T47D (cell line): ENCODE measurements at regions not wholly inside any gene's neighbourhood (a gene's known extent, or its start where the extent isn't known, plus 50 kb on each side); places are given as distances from the start of the nearest gene placed in this dataset.

Source experiments
- DNase-seq, 2 experiments: peaks; one replicate each; pipeline versions ENCODE4 v3.0.0 to v3.0.0-alpha.2; 2011 to 2012; ENCODE audit warnings: low read depth in 1 of 2, low spot score in 1 of 2
- JUND ChIP-seq: IDR thresholded peaks from 2 replicates; pipeline ENCODE4 v1.6.1; 2012; ENCODE audit warnings: low read depth
- in situ Hi-C: cut with HindIII; loops from 2 replicates; pipeline ENCODE4 v1.10.0; 2016; ENCODE audit warnings: low sequenced_read_pairs, low pct_unique_long_range_greater_than_20kb

GRCh38 chr1:83515578-83516154 lies 483.3 kb downstream of the TTLL7 start:
- DNase-seq, result peak in 1 of 2 experiments; percentile 43
- TF ChIP-seq JUND, result no peak
- in situ Hi-C loops, result no loop called here

GRCh38 chr1:83512373-83513193 lies 486.3 kb downstream of the TTLL7 start:
- no peak for DNase-seq
- TF ChIP-seq JUND, result no peak
- in situ Hi-C loops, result no loop called here

- in situ Hi-C loops, result no loop called here
- no peak for DNase-seq
- no peak for TF ChIP-seq JUND
Observed at GRCh38 chr1:83511146-83511726, 487.7 kb downstream of the TTLL7 start.

DNA sequence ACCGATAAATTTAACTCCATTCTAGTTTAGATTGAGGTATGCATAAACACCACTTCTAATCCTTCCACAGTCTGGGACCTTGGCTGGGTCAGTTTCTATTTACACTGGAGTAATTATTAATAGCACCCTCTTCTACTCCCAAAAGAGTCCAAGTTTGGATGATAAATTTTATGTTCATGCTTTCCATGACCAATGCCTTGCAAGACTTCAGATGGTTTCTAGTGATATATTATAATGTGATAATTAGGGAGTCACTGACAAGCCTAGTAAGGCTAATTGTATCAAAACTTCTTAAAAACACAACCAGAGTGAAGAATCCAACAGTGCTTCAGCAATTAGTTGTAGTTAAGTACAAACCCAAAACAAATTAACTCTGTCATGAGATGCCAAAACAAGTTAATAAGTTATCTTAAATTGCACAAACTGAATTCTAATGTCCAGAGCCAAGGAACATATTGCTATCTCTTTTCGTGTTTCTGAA lies 489.6 kb downstream of the TTLL7 start:
- no peak for TF ChIP-seq JUND
- no peak for DNase-seq
- in situ Hi-C loops, result no loop called here

DNA sequence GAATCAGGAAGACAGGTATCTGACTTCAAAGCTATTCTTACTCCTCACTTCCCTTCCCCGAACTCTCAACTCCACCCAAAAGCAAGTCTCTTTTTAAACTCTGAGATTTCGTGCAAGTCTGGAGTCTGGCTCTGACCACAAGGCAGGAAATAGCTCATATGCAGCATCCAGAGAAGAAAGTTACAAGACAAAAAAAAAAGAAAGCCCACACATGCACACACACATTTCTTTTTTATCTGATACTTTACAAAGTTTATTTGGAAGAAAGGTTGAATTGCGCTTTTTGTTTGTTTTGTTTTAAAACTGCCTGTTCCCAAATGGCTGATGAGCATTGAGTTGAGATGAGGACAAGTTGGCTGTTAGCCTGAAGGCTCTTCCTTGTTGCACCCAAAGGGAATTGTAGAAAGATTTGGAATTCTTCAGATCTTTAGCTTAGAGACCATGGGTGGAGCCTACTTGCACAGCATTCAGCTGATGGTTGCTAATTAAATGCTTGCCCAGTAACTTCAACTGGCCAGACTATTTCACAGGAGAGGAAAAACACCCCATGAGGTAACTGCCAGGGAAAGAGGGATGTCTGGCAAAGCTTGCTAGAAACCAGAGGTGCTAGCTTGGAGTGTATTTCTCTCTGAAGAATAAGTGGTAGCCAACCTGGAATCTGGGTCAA lies 490.3 kb downstream of the TTLL7 start:
- no peak for TF ChIP-seq JUND
- peak in 1 of 2 experiments; percentile 3 for DNase-seq
- in situ Hi-C loops, result no loop called here

DNA sequence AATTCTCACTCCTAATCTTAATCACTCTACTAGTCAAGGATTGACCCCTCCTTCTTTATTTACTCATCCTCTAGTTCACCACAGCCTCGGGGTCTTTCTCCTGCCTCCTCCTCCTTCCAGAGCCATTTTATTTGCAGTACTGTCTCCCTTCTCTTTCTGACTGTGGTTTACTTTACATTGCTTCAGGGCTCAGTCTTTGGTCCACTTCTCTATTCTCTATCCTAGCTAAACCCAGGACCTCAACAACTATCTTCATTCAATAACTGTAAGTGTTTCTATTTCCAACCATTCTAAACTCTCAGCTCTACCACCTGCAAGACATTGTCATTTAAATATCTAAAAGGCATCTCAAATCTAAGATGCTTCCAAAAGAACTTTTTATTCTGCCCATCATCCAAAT lies 493.8 kb downstream of the TTLL7 start:
- in situ Hi-C loops, result no loop called here
- no peak for TF ChIP-seq JUND
- DNase-seq, result no peak

GRCh38 chr1:83503153-83503552 lies 495.8 kb downstream of the TTLL7 start:
- no peak for TF ChIP-seq JUND
- DNase-seq, result no peak

DNA sequence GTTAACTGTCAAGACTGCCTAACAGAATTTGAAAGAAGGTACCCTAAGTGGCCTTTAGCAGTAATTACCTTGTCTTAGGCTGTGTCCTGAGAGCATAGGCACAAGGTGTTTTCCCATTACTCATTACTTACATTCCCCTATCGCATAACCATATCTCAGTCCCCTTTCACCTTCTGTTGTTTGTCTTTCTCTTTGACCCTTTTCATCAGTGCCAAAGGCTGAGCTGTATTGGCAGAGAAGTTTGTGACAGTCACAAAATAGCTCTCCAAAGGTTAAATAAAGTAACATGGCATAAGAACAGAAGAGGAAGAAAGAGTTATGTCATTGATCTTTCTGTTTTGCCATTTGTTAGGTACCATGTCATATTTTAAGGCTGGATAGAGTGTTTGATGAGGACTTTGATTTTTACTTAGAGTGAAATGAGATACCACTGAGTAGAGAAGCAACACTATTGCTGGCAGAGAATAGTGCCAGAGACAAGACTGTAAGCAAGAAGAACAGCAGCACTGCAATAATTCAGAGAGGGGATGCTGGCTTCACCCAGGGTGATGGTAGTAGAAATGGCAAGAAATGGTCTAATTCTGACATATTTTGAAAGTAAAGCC lies 497.8 kb downstream of the TTLL7 start:
- no peak for TF ChIP-seq JUND
- in situ Hi-C loops, result no loop called here
- no peak for DNase-seq

More at GRCh38 chr1:83503153-83503552, 495.8 kb downstream of the TTLL7 start:
- in situ Hi-C loops, result no loop called here

DNA sequence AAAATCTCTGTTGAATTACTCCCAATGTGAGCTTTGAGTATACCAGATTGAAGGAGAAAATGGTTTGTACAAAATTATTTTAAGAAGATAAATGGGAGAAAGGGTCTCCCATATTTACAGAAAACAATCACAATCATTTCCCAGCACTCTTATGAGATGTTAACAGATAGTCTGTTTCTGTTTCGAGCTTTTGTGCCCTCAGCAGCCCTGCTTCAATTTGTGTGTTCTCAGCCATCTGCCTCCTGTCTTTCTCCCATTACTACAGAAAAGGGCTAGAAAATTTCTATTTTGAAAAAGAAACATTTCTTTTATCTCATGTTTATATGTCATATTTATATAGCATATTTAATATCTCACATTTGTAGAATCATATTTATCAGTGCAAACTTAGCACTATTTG lies 498.4 kb downstream of the TTLL7 start:
- in situ Hi-C loops, result no loop called here
- no peak for DNase-seq
- TF ChIP-seq JUND, result no peak

- no peak for TF ChIP-seq JUND
- in situ Hi-C loops, result no loop called here
- DNase-seq, result no peak
Observed at GRCh38 chr1:83499998-83500397, 498.9 kb downstream of the TTLL7 start.

- in situ Hi-C loops, result no loop called here
- DNase-seq, result peak in 1 of 2 experiments; percentile 31
- no peak for TF ChIP-seq JUND
Observed at GRCh38 chr1:83497563-83497962, 501.4 kb downstream of the TTLL7 start.

DNA sequence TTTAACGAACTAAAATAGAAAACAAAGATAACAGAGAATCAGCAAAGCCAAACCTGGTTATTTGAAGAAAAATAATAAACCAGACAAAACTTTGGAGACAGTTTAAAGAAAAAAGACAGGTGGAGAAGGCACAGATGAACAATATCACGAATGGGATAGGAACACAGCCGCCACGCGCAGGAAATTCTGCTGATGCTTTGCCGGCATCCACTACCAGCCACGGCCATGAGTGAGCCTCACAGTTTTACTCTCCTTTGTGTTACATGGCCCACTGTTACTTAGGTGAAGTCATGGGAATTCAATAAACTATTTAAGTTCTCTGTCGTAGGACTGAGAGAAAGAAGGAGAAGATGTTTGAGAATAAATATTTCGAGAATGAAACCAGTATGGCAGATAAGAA lies 503.4 kb downstream of the TTLL7 start:
- DNase-seq, result no peak
- in situ Hi-C loops, result no loop called here

More for the DNA sequence above, 503.4 kb downstream of the TTLL7 start:
- no peak for TF ChIP-seq JUND
